A549 (cell line): ENCODE measurements at regions not wholly inside any gene's neighbourhood (a gene's known extent, or its start where the extent isn't known, plus 50 kb on each side); places are given as distances from the start of the nearest gene placed in this dataset.

Experiments used
- ATAC-seq, 2 experiments: fragments of 200-7000 bp in 1 of 2; fragments of >200 bp in 1 of 2; cut with Nextera tagmentation in 1 of 2; cut with Tn5 transposase in 1 of 2; 3 replicates each; pipeline versions ENCODE4 v1.8.0 to v1.9.1; 2018 to 2020; ENCODE audit warnings: mild to moderate bottlenecking in 1 of 2, moderate library complexity in 1 of 2
- CTCF ChIA-PET: fragments of 300-600 bp; sonication (Branson Sonifier 250); formaldehyde crosslinking; extraction: SDS; loops from one replicate; lab custom pipeline; 2021; ENCODE audit warnings: antibody characterized with exemption, inconsistent platforms; lab: Yijun Ruan, JAX
- POLR2A ChIA-PET: fragments of 350-600 bp; formaldehyde crosslinking; extraction: SDS; loops from one replicate; lab custom pipeline; 2021; ENCODE audit warnings: antibody characterized with exemption, inconsistent platforms; lab: Yijun Ruan, JAX
- DNase-seq, 2 experiments: peaks; one replicate each; pipeline versions ENCODE4 v3.0.0 to v3.0.0-alpha.2; 2011 to 2016; ENCODE audit warnings: low read depth in 1 of 2, low spot score in 1 of 2
- FAIRE-seq: peaks from 2 replicates; lab custom pipeline; 2011; peaks lifted over from hg19 to GRCh38; lab: Jason Lieb, UNC
- H3K27ac ChIP-seq, 2 experiments: fragments of >200 bp; sonication (Bioruptor Twin); formaldehyde crosslinking; 3 replicates each; pipeline ENCODE4 v1.5.1; 2016 to 2017
- H3K4me1 ChIP-seq: fragments of >200 bp; sonication (Bioruptor Twin); formaldehyde crosslinking; 3 replicates; pipeline ENCODE4 v1.6.1; 2016
- H3K4me2 ChIP-seq: fragments of >200 bp; sonication (Bioruptor Twin); formaldehyde crosslinking; 3 replicates; pipeline ENCODE4 v1.6.1; 2016
- H3K4me3 ChIP-seq: fragments of >200 bp; sonication (Bioruptor Twin); formaldehyde crosslinking; 3 replicates; pipeline ENCODE4 v1.5.1; 2016
- H3K9me3 ChIP-seq: fragments of >200 bp; sonication (Bioruptor Twin); formaldehyde crosslinking; 3 replicates; pipeline ENCODE4 v1.6.1; 2016
- ATOH8 ChIP-seq: fragments of 250-450 bp; sonication (Bioruptor Pico); IDR thresholded peaks from 2 replicates; pipeline ENCODE4 v1.5.0; 2020; ENCODE audit warnings: low read depth, mild to moderate bottlenecking, moderate library complexity
- BHLHE40 ChIP-seq: IDR thresholded peaks from 2 replicates; pipeline ENCODE4 v1.6.1; 2012; ENCODE audit warnings: low read depth, low read length, inconsistent platforms
- CBX8 ChIP-seq: fragments of 200-600 bp; sonication (generic); IDR thresholded peaks from 2 replicates; pipeline ENCODE4 v1.6.1; 2016
- CEBPB ChIP-seq, 2 experiments: fragments of >200 bp in 1 of 2; sonication (Bioruptor Twin) in 1 of 2; formaldehyde crosslinking in 1 of 2; IDR thresholded peaks; 2 replicates each; pipeline ENCODE4 v1.6.1; 2012 to 2016
- EHF ChIP-seq: fragments of 250-450 bp; sonication (Bioruptor Pico); IDR thresholded peaks from 2 replicates; pipeline ENCODE4 v1.5.0; 2020; ENCODE audit warnings: mild to moderate bottlenecking
- EP300 ChIP-seq, 2 experiments: fragments of >200 bp; sonication (Bioruptor Twin); formaldehyde crosslinking; IDR thresholded peaks; 2 replicates in 1 of 2; 3 replicates in 1 of 2; pipeline ENCODE4 v1.6.1; 2016 to 2017
- ESRRA ChIP-seq: fragments of 150-350 bp; IDR thresholded peaks from 2 replicates; pipeline ENCODE4 v1.6.1; 2014; ENCODE audit warnings: mild to moderate bottlenecking, low read length, borderline replicate concordance
- HDAC2 ChIP-seq: fragments of 200-600 bp; sonication (generic); IDR thresholded peaks from 2 replicates; pipeline ENCODE4 v1.6.1; 2016
- HES2 ChIP-seq: fragments of >200 bp; sonication (Bioruptor Twin); formaldehyde crosslinking; IDR thresholded peaks from 2 replicates; pipeline ENCODE4 v1.6.1; 2016
- HMGXB4 ChIP-seq: fragments of 250-450 bp; sonication (Bioruptor Pico); IDR thresholded peaks from 2 replicates; pipeline ENCODE4 v1.5.0; 2021; ENCODE audit warnings: mild to moderate bottlenecking, moderate library complexity, borderline replicate concordance
- HOXA7 ChIP-seq: fragments of 250-450 bp; sonication (Bioruptor Pico); IDR thresholded peaks from 2 replicates; pipeline ENCODE4 v1.5.0; 2020; ENCODE audit warnings: mild to moderate bottlenecking, moderate library complexity
- JUN ChIP-seq, 2 experiments: fragments of >200 bp; sonication (Bioruptor Twin); formaldehyde crosslinking; IDR thresholded peaks; 2 replicates in 1 of 2; 3 replicates in 1 of 2; pipeline ENCODE4 v1.6.1; 2016 to 2017
- JUNB ChIP-seq: fragments of >200 bp; sonication (Bioruptor Twin); formaldehyde crosslinking; IDR thresholded peaks from 2 replicates; pipeline ENCODE4 v1.6.1; 2016
- KDM1A ChIP-seq: fragments of 200-600 bp; sonication (generic); IDR thresholded peaks from 2 replicates; pipeline ENCODE4 v1.6.1; 2016; ENCODE audit warnings: low read depth, mild to moderate bottlenecking
- MYC ChIP-seq: IDR thresholded peaks from 2 replicates; pipeline ENCODE4 v1.6.1; 2012; ENCODE audit warnings: mild to moderate bottlenecking, inconsistent platforms, low read length, improper control_type of control experiment, borderline replicate concordance
- NFE2L2 ChIP-seq: fragments of 150-350 bp; conservative IDR thresholded peaks from 2 replicates; pipeline ENCODE4 v1.6.1; 2014; ENCODE audit warnings: low read length
- NR3C1 ChIP-seq: fragments of >200 bp; sonication (Bioruptor Twin); formaldehyde crosslinking; IDR thresholded peaks from 3 replicates; pipeline ENCODE4 v1.6.1; 2017
- PBX3 ChIP-seq: IDR thresholded peaks from 2 replicates; pipeline ENCODE4 v1.6.1; 2012
- PHF8 ChIP-seq: fragments of 200-600 bp; sonication (generic); IDR thresholded peaks from 2 replicates; pipeline ENCODE4 v1.6.1; 2016; ENCODE audit warnings: low read depth, mild to moderate bottlenecking, antibody characterized with exemption, moderate library complexity, borderline replicate concordance
- RCOR1 ChIP-seq: fragments of 150-350 bp; IDR thresholded peaks from 2 replicates; pipeline ENCODE4 v1.6.1; 2014; ENCODE audit warnings: antibody characterized with exemption, low read length, low read depth
- REST ChIP-seq: fragments of 200-600 bp; sonication (generic); IDR thresholded peaks from 2 replicates; pipeline ENCODE4 v1.6.1; 2016; ENCODE audit warnings: antibody characterized with exemption, mild to moderate bottlenecking, moderate library complexity
- RNF2 ChIP-seq: fragments of 200-600 bp; sonication (generic); IDR thresholded peaks from 2 replicates; pipeline ENCODE4 v1.6.1; 2016; ENCODE audit warnings: low read depth, mild to moderate bottlenecking, antibody characterized with exemption, moderate library complexity, borderline replicate concordance
- SMC3 ChIP-seq: fragments of >200 bp; sonication (Bioruptor Twin); formaldehyde crosslinking; IDR thresholded peaks from 3 replicates; pipeline ENCODE4 v1.6.1; 2018; ENCODE audit warnings: inconsistent platforms
- TP53 ChIP-seq: fragments of 250-450 bp; sonication (Bioruptor Pico); IDR thresholded peaks from 2 replicates; pipeline ENCODE4 v1.5.0; 2021; ENCODE audit warnings: mild to moderate bottlenecking, moderate library complexity
- USF2 ChIP-seq: fragments of 450-650 bp; IDR thresholded peaks from 2 replicates; pipeline ENCODE4 v1.6.1; 2014; ENCODE audit warnings: antibody characterized with exemption
- ZC3H11A ChIP-seq: fragments of 450-650 bp; IDR thresholded peaks from 2 replicates; pipeline ENCODE4 v1.6.1; 2014; ENCODE audit warnings: antibody characterized with exemption, mild to moderate bottlenecking
- ZFP36 ChIP-seq: fragments of 450-650 bp; IDR thresholded peaks from 2 replicates; pipeline ENCODE4 v1.6.1; 2014; ENCODE audit warnings: borderline replicate concordance; ENCODE audit not compliant: partially characterized antibody
- ZSCAN20 ChIP-seq: fragments of 250-450 bp; sonication (Bioruptor Pico); IDR thresholded peaks from 2 replicates; pipeline ENCODE4 v1.8.0; 2022; ENCODE audit warnings: mild to moderate bottlenecking, moderate library complexity
- WGBS: methylation state at CpG from one replicate; pipeline ENCODE4 v1.1.6; 2017; ENCODE audit errors: missing lambda C conversion rate; 5-methylcytosine and 5-hydroxymethylcytosine counted together

GRCh38 chr4:123843137-123843536 is 446.5 kb downstream of the SPRY1 start:
- no peaks in the 10 kb centered on the region for H3K4me1 ChIP-seq
- ChIA-PET POLR2A (no interaction called here), CTCF (no interaction called here)
- no peak overlapping the region for H3K27ac ChIP-seq
- FAIRE-seq = no peak
- ATAC-seq = no peak
- DNase-seq = no peak
- TF ChIP-seq PHF8 = no peak
- TF ChIP-seq HOXA7 (CRISPR knock-in tag) = no peak
- no peak for TF ChIP-seq REST
- no peak for TF ChIP-seq RNF2
- no peak for TF ChIP-seq CEBPB (IDR thresholded peaks at IDR 0.05)
- TF ChIP-seq ATOH8 (CRISPR knock-in tag) = no peak
- no peak for TF ChIP-seq PBX3
- TF ChIP-seq CBX8 = no peak
- H3K4me3 ChIP-seq = no peak overlapping the region
- H3K4me2 ChIP-seq = no peak overlapping the region
- no peaks in the 10 kb centered on the region for H3K9me3 ChIP-seq
- 72% methylated on average over 1 of the region's 1 CpG for WGBS

- Histone ChIP-seq H3K4me1 (no peaks in the 10 kb centered on the region), H3K4me3 (no peak overlapping the region), H3K4me2 (no peak overlapping the region), H3K9me3 (no peaks in the 10 kb centered on the region), H3K27ac (no peak overlapping the region)
- 74% methylated on average over 4 of the region's 4 CpGs for WGBS
- no peak for ATAC-seq
- CTCF ChIA-PET = interaction anchor here (0.9 kb wide), 1 partner anchor 13 kb away, joined by 4 read pairs; no protein-coding TSS in a partner anchor
- no peak for DNase-seq
- TF ChIP-seq JUNB = no peak
- no peak for TF ChIP-seq KDM1A
- no peak for TF ChIP-seq PHF8
- no peak for TF ChIP-seq SMC3
- TF ChIP-seq HOXA7 (CRISPR knock-in tag) = no peak
- POLR2A ChIA-PET = no interaction called here
- FAIRE-seq = no peak
Observed at GRCh38 chr4:123844374-123844773, 447.8 kb downstream of the SPRY1 start.

- ChIA-PET CTCF (no interaction called here), POLR2A (no interaction called here)
- ATAC-seq (no peak), FAIRE-seq (no peak), DNase-seq (no peak)
- H3K4me3 ChIP-seq = no peak overlapping the region
- no peak overlapping the region for H3K4me2 ChIP-seq
- H3K27ac ChIP-seq = no peak overlapping the region
- TF ChIP-seq ZSCAN20 (CRISPR knock-in tag) = no peak
- TF ChIP-seq HMGXB4 (CRISPR knock-in tag) = no peak
- no peak for TF ChIP-seq RCOR1
- no peak for TF ChIP-seq ZC3H11A
- TF ChIP-seq USF2 = no peak
- no peak for TF ChIP-seq HES2
- no peak for TF ChIP-seq SMC3
- TF ChIP-seq BHLHE40 = no peak
- TF ChIP-seq EP300 (IDR thresholded peaks at IDR 0.05) = no peak
- TF ChIP-seq JUN (IDR thresholded peaks at IDR 0.05) = no peak
- TF ChIP-seq HDAC2 = no peak
- no peak for TF ChIP-seq EHF (CRISPR knock-in tag)
- TF ChIP-seq NR3C1 = no peak
- no peak for TF ChIP-seq MYC
- no peak for TF ChIP-seq CEBPB (IDR thresholded peaks at IDR 0.05)
- no peak for TF ChIP-seq ZFP36
- no peak for TF ChIP-seq ESRRA
- no peak for TF ChIP-seq NFE2L2
- no peak for TF ChIP-seq TP53 (CRISPR knock-in tag)
- no peak for TF ChIP-seq PHF8
- no peaks in the 10 kb centered on the region for H3K4me1 ChIP-seq
- H3K9me3 ChIP-seq = no peaks in the 10 kb centered on the region
Observed at GRCh38 chr4:123846092-123846491, 449.5 kb downstream of the SPRY1 start.
